ENCODE measurements at regions not wholly inside any gene's neighbourhood (a gene's known extent, or its start where the extent isn't known, plus 50 kb on each side); places are given as distances from the start of the nearest gene placed in this dataset.

DNA sequence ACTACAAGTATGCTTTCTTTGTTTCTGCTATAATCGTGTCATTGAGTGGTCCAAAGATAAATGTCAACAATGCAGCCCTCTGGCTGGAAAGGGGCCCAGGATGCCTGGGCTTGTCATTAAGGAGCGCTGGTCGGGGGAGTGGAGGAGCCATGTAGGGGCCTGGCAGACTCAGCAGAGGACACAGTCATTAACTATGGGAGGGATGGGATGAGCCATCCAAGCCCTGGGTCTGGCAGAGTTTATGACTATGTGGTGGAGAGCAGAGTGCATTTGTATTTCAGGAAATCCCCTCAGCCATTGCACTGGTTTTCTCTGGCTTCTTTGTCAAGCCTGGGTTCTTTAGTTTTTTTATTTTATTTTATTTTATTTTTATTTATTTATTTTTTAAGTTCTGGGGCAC lies 243.1 kb downstream of the C12orf75 start:
- TF ChIP-seq FOXM1 (IDR thresholded peaks at IDR 0.05; ENCODE audit: borderline replicate concordance, low read depth) (no peak), NFIC (IDR thresholded peaks at IDR 0.05) (no peak)
- TF ChIP-seq, protein P1, sequence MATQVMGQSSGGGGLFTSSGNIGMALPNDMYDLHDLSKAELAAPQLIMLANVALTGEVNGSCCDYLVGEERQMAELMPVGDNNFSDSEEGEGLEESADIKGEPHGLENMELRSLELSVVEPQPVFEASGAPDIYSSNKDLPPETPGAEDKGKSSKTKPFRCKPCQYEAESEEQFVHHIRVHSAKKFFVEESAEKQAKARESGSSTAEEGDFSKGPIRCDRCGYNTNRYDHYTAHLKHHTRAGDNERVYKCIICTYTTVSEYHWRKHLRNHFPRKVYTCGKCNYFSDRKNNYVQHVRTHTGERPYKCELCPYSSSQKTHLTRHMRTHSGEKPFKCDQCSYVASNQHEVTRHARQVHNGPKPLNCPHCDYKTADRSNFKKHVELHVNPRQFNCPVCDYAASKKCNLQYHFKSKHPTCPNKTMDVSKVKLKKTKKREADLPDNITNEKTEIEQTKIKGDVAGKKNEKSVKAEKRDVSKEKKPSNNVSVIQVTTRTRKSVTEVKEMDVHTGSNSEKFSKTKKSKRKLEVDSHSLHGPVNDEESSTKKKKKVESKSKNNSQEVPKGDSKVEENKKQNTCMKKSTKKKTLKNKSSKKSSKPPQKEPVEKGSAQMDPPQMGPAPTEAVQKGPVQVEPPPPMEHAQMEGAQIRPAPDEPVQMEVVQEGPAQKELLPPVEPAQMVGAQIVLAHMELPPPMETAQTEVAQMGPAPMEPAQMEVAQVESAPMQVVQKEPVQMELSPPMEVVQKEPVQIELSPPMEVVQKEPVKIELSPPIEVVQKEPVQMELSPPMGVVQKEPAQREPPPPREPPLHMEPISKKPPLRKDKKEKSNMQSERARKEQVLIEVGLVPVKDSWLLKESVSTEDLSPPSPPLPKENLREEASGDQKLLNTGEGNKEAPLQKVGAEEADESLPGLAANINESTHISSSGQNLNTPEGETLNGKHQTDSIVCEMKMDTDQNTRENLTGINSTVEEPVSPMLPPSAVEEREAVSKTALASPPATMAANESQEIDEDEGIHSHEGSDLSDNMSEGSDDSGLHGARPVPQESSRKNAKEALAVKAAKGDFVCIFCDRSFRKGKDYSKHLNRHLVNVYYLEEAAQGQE (IDR thresholded peaks at IDR 0.05; ENCODE audit: low read depth) = no peak
- TF ChIP-seq, protein P2, sequence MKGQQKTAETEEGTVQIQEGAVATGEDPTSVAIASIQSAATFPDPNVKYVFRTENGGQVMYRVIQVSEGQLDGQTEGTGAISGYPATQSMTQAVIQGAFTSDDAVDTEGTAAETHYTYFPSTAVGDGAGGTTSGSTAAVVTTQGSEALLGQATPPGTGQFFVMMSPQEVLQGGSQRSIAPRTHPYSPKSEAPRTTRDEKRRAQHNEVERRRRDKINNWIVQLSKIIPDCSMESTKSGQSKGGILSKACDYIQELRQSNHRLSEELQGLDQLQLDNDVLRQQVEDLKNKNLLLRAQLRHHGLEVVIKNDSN (IDR thresholded peaks at IDR 0.05) = no peak

DNA sequence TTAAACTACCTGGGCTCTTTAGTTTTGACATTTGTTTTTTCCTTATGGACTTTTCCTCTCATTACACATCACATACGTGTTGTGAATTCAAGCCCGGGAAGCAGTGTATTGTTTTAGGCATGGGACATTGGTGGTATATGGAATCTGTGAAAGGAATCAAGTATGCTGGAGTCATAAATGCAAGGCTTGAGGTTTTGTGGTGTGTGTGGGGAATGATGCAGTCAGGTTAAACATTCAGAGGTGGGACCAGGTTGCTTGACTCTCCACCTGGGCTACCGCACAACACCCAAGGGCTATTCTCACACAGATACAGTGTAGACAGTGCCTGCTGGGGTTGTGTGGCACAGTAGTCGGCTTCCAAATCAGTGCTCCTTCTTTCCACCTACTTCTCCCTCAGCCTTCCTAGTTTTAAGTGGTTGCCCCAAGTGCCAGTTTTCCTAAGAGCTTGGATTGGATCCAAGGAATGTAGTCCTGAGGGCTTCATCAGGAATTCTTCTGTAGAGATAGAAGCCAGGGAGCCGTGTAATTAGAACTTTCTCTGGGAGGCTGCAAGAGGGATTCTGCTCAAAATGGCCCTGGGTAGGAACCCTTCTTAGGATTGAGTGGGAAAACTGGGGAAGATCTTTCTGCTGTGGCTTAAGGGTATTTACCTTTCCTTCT lies 243.7 kb downstream of the C12orf75 start:
- TF ChIP-seq NFIC (IDR thresholded peaks at IDR 0.05) = peak; percentile 56
- TF ChIP-seq, protein P1 (IDR thresholded peaks at IDR 0.05; ENCODE audit: low read depth) = no peak
- peak; percentile 22; the same call in 1 of the 2 replicates for TF ChIP-seq TEAD4 (IDR thresholded peaks at IDR 0.05)

DNA sequence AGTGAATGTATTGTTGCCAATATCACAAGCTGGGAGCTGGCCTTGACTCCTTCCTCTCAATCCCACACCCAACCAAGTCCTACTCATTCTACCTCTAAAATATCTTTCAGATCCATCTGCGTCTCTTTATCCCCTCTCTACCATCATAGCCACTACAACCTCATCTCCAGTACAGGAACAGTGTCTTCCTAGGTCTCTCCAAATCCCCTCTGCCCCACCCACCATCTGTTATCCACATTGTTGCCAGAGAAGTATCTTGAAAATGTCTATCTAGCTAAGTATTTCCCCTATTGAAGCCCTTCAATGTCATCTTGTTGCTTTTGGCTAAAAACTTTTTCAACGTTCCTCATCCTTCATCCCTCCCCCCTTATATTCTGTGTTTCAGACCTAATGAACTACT lies 244.7 kb downstream of the C12orf75 start:
- TF ChIP-seq RAD21 (IDR thresholded peaks at IDR 0.05; ENCODE audit: low read depth) = no peak
- TF ChIP-seq, protein P1 (IDR thresholded peaks at IDR 0.05; ENCODE audit: low read depth) = no peak

DNA sequence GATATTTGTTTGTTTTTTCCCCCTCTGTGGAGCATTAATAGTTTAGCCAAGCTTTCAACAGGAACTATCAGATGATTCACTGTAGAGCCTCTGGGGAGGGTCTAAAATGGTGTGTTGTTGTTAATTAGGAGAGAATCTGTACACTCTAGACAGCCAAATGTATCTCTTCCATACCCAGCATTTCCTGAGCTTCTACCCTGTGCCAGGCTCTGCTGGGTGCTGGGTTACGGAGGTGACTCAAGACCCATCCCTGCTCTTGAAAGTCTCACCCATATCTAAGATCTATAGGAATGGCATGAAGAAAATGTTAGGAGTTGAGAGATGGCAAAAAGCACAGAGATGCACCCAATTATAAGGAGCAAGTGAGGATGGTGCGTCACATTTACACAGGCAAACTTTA lies 245.8 kb downstream of the C12orf75 start:
- TF ChIP-seq EGR1 (IDR thresholded peaks at IDR 0.05) (no peak), TEAD4 (IDR thresholded peaks at IDR 0.05) (no peak), TCF12 (IDR thresholded peaks at IDR 0.05; ENCODE audit: low read depth) (no peak), RAD21 (IDR thresholded peaks at IDR 0.05; ENCODE audit: low read depth) (no peak), EP300 (IDR thresholded peaks at IDR 0.05; ENCODE audit: borderline replicate concordance) (no peak), YY1 (IDR thresholded peaks at IDR 0.05; ENCODE audit: low read depth) (no peak), TAF1 (IDR thresholded peaks at IDR 0.05; ENCODE audit: low read depth) (no peak), CREB1 (IDR thresholded peaks at IDR 0.05; ENCODE audit: low read depth) (no peak), FOXM1 (IDR thresholded peaks at IDR 0.05; ENCODE audit: borderline replicate concordance, low read depth) (no peak), ZBTB7A (IDR thresholded peaks at IDR 0.05; ENCODE audit: low read depth) (no peak), CEBPB (IDR thresholded peaks at IDR 0.05) (no peak)
- TF ChIP-seq, protein P2 (IDR thresholded peaks at IDR 0.05) = no peak
- TF ChIP-seq, protein P3, sequence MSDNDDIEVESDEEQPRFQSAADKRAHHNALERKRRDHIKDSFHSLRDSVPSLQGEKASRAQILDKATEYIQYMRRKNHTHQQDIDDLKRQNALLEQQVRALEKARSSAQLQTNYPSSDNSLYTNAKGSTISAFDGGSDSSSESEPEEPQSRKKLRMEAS (IDR thresholded peaks at IDR 0.05) = no peak
- TF ChIP-seq, protein P1 (IDR thresholded peaks at IDR 0.05; ENCODE audit: low read depth) = no peak
